Activated naive CD8-positive, alpha-beta T cell (primary cell): ENCODE measurements at regions not wholly inside any gene's neighbourhood (a gene's known extent, or its start where the extent isn't known, plus 50 kb on each side); places are given as distances from the start of the nearest gene placed in this dataset.

Source experiments
- H3K27ac Mint-ChIP-seq: one replicate; pipeline ENCODE4 v1.8.0; 2021; ENCODE audit warnings: mixed read lengths
- H3K27me3 Mint-ChIP-seq: one replicate; pipeline ENCODE4 v1.8.0; 2021; ENCODE audit warnings: mixed read lengths
- H3K36me3 Mint-ChIP-seq: one replicate; pipeline ENCODE4 v1.8.0; 2021; ENCODE audit warnings: mixed read lengths
- H3K4me1 Mint-ChIP-seq: one replicate; pipeline ENCODE4 v1.8.0; 2021; ENCODE audit warnings: low read depth, mixed read lengths
- H3K4me3 Mint-ChIP-seq: one replicate; pipeline ENCODE4 v1.8.0; 2021; ENCODE audit warnings: mild to moderate bottlenecking, mixed read lengths
- H3K9me3 Mint-ChIP-seq: one replicate; pipeline ENCODE4 v1.8.0; 2021; ENCODE audit warnings: low read depth, mixed read lengths

GRCh38 chr6:143581835-143582480 lies 70.4 kb upstream of the FUCA2 start:
- H3K27ac Mint-ChIP-seq = no peak overlapping the region
- no peaks in the 10 kb centered on the region for H3K4me1 Mint-ChIP-seq
- no peak overlapping the region for H3K4me3 Mint-ChIP-seq
- H3K36me3 Mint-ChIP-seq = no peaks in the 10 kb centered on the region
- no peaks in the 10 kb centered on the region for H3K9me3 Mint-ChIP-seq
- H3K27me3 Mint-ChIP-seq = no peaks in the 10 kb centered on the region

- H3K27me3 Mint-ChIP-seq = no peaks in the 10 kb centered on the region
- no peaks in the 10 kb centered on the region for H3K4me1 Mint-ChIP-seq
- no peak overlapping the region for H3K4me3 Mint-ChIP-seq
- H3K9me3 Mint-ChIP-seq = no peaks in the 10 kb centered on the region
- H3K36me3 Mint-ChIP-seq = no peaks in the 10 kb centered on the region
- H3K27ac Mint-ChIP-seq = no peak overlapping the region
Observed at GRCh38 chr6:143579703-143580102, 68.2 kb upstream of the FUCA2 start.

GRCh38 chr6:143578054-143578453 lies 66.5 kb upstream of the FUCA2 start:
- Mint-ChIP-seq H3K36me3 (no peaks in the 10 kb centered on the region), H3K4me1 (no peaks in the 10 kb centered on the region), H3K27ac (no peak overlapping the region), H3K27me3 (no peaks in the 10 kb centered on the region), H3K4me3 (no peak overlapping the region), H3K9me3 (no peaks in the 10 kb centered on the region)

- Mint-ChIP-seq H3K4me1 (no peaks in the 10 kb centered on the region), H3K9me3 (no peaks in the 10 kb centered on the region), H3K4me3 (no peak overlapping the region), H3K27ac (no peak overlapping the region), H3K27me3 (no peaks in the 10 kb centered on the region), H3K36me3 (no peaks in the 10 kb centered on the region)
Observed at GRCh38 chr6:143575901-143576426, 64.4 kb upstream of the FUCA2 start.

- H3K27me3 Mint-ChIP-seq = no peaks in the 10 kb centered on the region
- H3K4me3 Mint-ChIP-seq = no peak overlapping the region
- no peak overlapping the region for H3K27ac Mint-ChIP-seq
- no peaks in the 10 kb centered on the region for H3K4me1 Mint-ChIP-seq
- no peaks in the 10 kb centered on the region for H3K36me3 Mint-ChIP-seq
- H3K9me3 Mint-ChIP-seq = no peaks in the 10 kb centered on the region
Observed at GRCh38 chr6:143575440-143575839, 63.9 kb upstream of the FUCA2 start.

- H3K36me3 Mint-ChIP-seq = no peaks in the 10 kb centered on the region
- H3K9me3 Mint-ChIP-seq = no peaks in the 10 kb centered on the region
- no peak overlapping the region for H3K4me3 Mint-ChIP-seq
- H3K27ac Mint-ChIP-seq = no peak overlapping the region
- no peaks in the 10 kb centered on the region for H3K27me3 Mint-ChIP-seq
- H3K4me1 Mint-ChIP-seq = peaks cover 4% of the 10 kb centered on the region
Observed at GRCh38 chr6:143570147-143570853, 58.8 kb upstream of the FUCA2 start.

GRCh38 chr6:143569040-143569439 lies 57.5 kb upstream of the FUCA2 start:
- Mint-ChIP-seq H3K36me3 (no peaks in the 10 kb centered on the region), H3K27ac (no peak overlapping the region), H3K27me3 (no peaks in the 10 kb centered on the region), H3K4me1 (peaks cover 4% of the 10 kb centered on the region), H3K4me3 (no peak overlapping the region), H3K9me3 (no peaks in the 10 kb centered on the region)

GRCh38 chr6:143564484-143565017 lies 53.0 kb upstream of the FUCA2 start:
- Mint-ChIP-seq H3K36me3 (peaks cover 3% of the 10 kb centered on the region), H3K4me3 (no peak overlapping the region), H3K27me3 (no peaks in the 10 kb centered on the region), H3K4me1 (peaks cover 6% of the 10 kb centered on the region), H3K9me3 (no peaks in the 10 kb centered on the region), H3K27ac (no peak overlapping the region)

- Mint-ChIP-seq H3K9me3 (no peaks in the 10 kb centered on the region), H3K27me3 (no peaks in the 10 kb centered on the region), H3K4me3 (no peak overlapping the region), H3K36me3 (peaks cover 3% of the 10 kb centered on the region), H3K27ac (no peak overlapping the region), H3K4me1 (peaks cover 6% of the 10 kb centered on the region)
Observed at GRCh38 chr6:143562143-143562542, 50.6 kb upstream of the FUCA2 start.
